ENCODE measurements at regions not wholly inside any gene's neighbourhood (a gene's known extent, or its start where the extent isn't known, plus 50 kb on each side); places are given as distances from the start of the nearest gene placed in this dataset.

DNA sequence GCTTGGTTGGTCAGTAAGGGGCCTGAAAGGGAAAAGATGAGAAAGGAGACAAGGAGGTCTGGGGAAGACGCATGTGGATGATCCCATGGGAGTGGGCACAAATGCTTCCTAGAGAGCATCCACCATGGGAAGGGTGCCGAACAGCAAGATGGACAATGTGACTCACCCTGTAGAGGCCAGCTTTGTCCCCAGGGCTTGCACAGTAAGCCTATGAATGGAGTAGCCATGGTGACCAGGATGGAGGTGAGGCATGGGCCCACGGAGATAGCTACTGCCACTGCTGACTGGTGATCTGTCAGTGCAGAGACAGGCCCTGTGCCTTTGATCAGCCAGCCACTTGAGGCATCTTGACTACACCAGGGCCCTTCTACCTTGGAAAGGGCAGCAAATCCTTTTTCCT, 172.6 kb downstream of the HAUS1 start:
- TF ChIP-seq POLR2AphosphoS5 (IDR thresholded peaks at IDR 0.05; ENCODE audit: insufficient read depth in 1 of 2, low read depth in 1 of 2) (no peak), POLR2A (IDR thresholded peaks at IDR 0.05) (no peak)
- TF ChIP-seq, protein P1, sequence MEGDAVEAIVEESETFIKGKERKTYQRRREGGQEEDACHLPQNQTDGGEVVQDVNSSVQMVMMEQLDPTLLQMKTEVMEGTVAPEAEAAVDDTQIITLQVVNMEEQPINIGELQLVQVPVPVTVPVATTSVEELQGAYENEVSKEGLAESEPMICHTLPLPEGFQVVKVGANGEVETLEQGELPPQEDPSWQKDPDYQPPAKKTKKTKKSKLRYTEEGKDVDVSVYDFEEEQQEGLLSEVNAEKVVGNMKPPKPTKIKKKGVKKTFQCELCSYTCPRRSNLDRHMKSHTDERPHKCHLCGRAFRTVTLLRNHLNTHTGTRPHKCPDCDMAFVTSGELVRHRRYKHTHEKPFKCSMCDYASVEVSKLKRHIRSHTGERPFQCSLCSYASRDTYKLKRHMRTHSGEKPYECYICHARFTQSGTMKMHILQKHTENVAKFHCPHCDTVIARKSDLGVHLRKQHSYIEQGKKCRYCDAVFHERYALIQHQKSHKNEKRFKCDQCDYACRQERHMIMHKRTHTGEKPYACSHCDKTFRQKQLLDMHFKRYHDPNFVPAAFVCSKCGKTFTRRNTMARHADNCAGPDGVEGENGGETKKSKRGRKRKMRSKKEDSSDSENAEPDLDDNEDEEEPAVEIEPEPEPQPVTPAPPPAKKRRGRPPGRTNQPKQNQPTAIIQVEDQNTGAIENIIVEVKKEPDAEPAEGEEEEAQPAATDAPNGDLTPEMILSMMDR (IDR thresholded peaks at IDR 0.05), result no peak
- H3K27me3 ChIP-seq, result no peaks in the 10 kb centered on the region
- no peaks in the 10 kb centered on the region for H3K4me1 ChIP-seq
- H3K4me3 ChIP-seq, result no peak overlapping the region
- no peaks in the 10 kb centered on the region for H3K9me3 ChIP-seq
- H3K36me3 ChIP-seq, result no peaks in the 10 kb centered on the region
- intact Hi-C loops (cut with DNase I), result no loop called here
- no peak overlapping the region for H3K27ac ChIP-seq
- DNase-seq (ENCODE audit: extremely low spot score in 2 of 2), result no peak

DNA sequence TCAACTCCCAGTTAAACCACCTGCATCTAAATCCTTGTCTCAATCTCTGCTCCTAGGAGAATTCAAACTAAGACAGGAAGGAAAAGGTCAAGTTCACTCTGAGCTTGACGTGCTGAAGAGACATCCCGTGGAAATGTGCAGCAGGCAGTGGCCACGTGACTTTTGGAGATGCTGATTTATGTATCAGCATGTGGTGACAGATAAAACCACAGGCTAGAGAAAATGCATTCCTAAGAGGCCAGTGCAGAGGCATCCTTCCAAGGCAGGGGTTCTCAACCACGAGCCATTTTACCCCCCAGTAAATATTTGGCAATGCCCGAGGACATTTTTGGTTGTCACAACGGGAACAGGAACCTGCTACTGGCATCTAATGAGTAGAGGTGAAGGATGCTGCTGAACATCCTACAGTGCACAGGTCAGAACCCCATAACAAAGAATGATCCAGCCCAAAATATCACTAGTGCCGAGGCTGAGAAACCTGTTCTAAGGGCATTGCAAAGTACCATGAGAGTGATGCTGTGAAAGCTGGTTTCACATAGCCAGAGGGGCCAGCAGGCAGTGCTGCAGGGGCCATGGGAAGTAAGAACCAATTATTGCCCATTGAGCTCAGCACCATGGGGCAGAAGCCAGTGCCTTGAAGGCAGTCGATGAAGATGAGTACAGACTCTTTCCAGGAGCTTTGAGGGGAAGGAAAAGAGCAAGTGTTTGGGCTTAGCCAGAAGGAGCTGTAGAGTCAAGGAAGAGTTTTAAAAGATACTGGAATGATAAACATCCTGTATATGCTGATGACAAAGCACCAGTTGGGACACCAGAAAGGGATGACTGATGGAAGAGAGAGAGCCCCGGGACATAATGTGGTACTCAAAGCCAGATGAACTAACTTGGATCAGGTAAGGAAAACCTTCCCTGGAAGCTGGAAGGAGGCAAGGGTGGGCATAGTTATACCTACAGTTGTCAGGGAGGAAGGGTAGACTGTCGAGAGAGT, 174.6 kb downstream of the HAUS1 start:
- Histone ChIP-seq H3K27me3 (no peaks in the 10 kb centered on the region), H3K27ac (no peak overlapping the region), H3K36me3 (no peaks in the 10 kb centered on the region), H3K4me1 (no peaks in the 10 kb centered on the region), H3K4me3 (no peak overlapping the region), H3K9me3 (no peaks in the 10 kb centered on the region)
- intact Hi-C loops (cut with DNase I), result no loop called here
- TF ChIP-seq, protein P1 (IDR thresholded peaks at IDR 0.05), result no peak
- TF ChIP-seq POLR2AphosphoS5 (IDR thresholded peaks at IDR 0.05; ENCODE audit: insufficient read depth in 1 of 2, low read depth in 1 of 2) (no peak), POLR2A (IDR thresholded peaks at IDR 0.05) (no peak)
- no peak for DNase-seq (ENCODE audit: extremely low spot score in 2 of 2)

DNA sequence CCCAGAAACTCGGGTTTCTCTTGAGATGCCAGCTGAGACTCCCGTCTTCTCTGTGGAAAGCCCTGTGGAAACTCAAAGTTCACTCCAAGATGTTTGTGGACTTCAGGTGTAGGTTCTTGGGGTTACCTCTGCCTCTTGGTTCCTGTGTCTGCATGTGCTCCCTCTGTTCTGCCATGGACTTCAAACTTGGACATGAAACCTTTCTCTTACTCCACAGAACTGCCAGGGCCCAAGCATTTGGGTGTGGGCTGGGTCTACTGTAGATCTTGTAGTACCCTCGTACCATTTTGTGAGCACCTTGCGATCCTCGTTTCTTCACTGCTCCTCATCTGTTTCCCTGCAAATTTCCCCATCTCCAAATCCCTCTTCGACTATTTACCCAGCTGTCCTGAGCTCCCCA, 175.5 kb downstream of the HAUS1 start:
- Histone ChIP-seq H3K27ac (no peak overlapping the region), H3K9me3 (no peaks in the 10 kb centered on the region), H3K36me3 (no peaks in the 10 kb centered on the region), H3K4me3 (no peak overlapping the region), H3K27me3 (no peaks in the 10 kb centered on the region), H3K4me1 (no peaks in the 10 kb centered on the region)
- intact Hi-C loops (cut with DNase I), result loop anchor here (5.0 kb wide), 1 partner anchor 383 kb away; no protein-coding TSS in a partner anchor
- TF ChIP-seq POLR2AphosphoS5 (IDR thresholded peaks at IDR 0.05; ENCODE audit: insufficient read depth in 1 of 2, low read depth in 1 of 2), result no peak
- TF ChIP-seq, protein P1 (IDR thresholded peaks at IDR 0.05), result no peak
- no peak for DNase-seq (ENCODE audit: extremely low spot score in 2 of 2)

- no peaks in the 10 kb centered on the region for H3K27me3 ChIP-seq
- TF ChIP-seq POLR2AphosphoS5 (IDR thresholded peaks at IDR 0.05; ENCODE audit: insufficient read depth in 1 of 2, low read depth in 1 of 2) (no peak), POLR2A (IDR thresholded peaks at IDR 0.05) (no peak)
- TF ChIP-seq, protein P1 (IDR thresholded peaks at IDR 0.05), result peak; percentile 64 to 83 (median 77)
- H3K9me3 ChIP-seq, result no peaks in the 10 kb centered on the region
- no peak for DNase-seq (ENCODE audit: extremely low spot score in 2 of 2)
- intact Hi-C loops (cut with DNase I), result loop anchor here (5.0 kb wide), 1 partner anchor 381 kb away; no protein-coding TSS in a partner anchor
- H3K4me3 ChIP-seq, result no peak overlapping the region
- H3K36me3 ChIP-seq, result no peaks in the 10 kb centered on the region
- no peaks in the 10 kb centered on the region for H3K4me1 ChIP-seq
- no peak overlapping the region for H3K27ac ChIP-seq
Measured at GRCh38 chr18:46281185-46282176, 177.3 kb downstream of the HAUS1 start.

All from vagina (tissue), 2 donors.